IPS-18a (cell line): ENCODE measurements at regions not wholly inside any gene's neighbourhood (a gene's known extent, or its start where the extent isn't known, plus 50 kb on each side); places are given as distances from the start of the nearest gene placed in this dataset.

Source experiments
- H3K27ac ChIP-seq: one replicate; pipeline ENCODE4 v1.5.1; 2013; ENCODE audit warnings: low read length
- H3K27me3 ChIP-seq: one replicate; pipeline ENCODE4 v1.6.1; 2013; ENCODE audit warnings: mild to moderate bottlenecking, low read length; ENCODE audit not compliant: control insufficient read depth, insufficient read depth
- H3K36me3 ChIP-seq: one replicate; pipeline ENCODE4 v1.6.1; 2013; ENCODE audit warnings: low read depth, low read length; ENCODE audit not compliant: control insufficient read depth
- H3K4me1 ChIP-seq: one replicate; pipeline ENCODE4 v1.6.1; 2013; ENCODE audit warnings: low read depth, low read length; ENCODE audit not compliant: control insufficient read depth
- H3K4me3 ChIP-seq: one replicate; pipeline ENCODE4 v1.5.1; 2013; ENCODE audit warnings: low read length
- H3K9ac ChIP-seq: one replicate; pipeline ENCODE4 v1.6.1; 2013; ENCODE audit warnings: mild to moderate bottlenecking, low read length, moderate library complexity
- H3K9me3 ChIP-seq: one replicate; pipeline ENCODE4 v1.6.1; 2013; ENCODE audit warnings: low read depth, low read length; ENCODE audit not compliant: control insufficient read depth

- Histone ChIP-seq H3K9me3 (no peaks in the 10 kb centered on the region), H3K4me1 (no peaks in the 10 kb centered on the region), H3K4me3 (no peak overlapping the region), H3K27ac (no peak overlapping the region), H3K9ac (no peak overlapping the region), H3K27me3 (no peaks in the 10 kb centered on the region), H3K36me3 (no peaks in the 10 kb centered on the region)
Observed at GRCh38 chr4:125365731-125366130, 51.0 kb downstream of the FAT4 start.

GRCh38 chr4:125368146-125368545, 53.4 kb downstream of the FAT4 start:
- no peaks in the 10 kb centered on the region for H3K27me3 ChIP-seq
- H3K4me3 ChIP-seq, result no peak overlapping the region
- H3K9me3 ChIP-seq, result no peaks in the 10 kb centered on the region
- no peak overlapping the region for H3K27ac ChIP-seq
- no peak overlapping the region for H3K9ac ChIP-seq
- no peaks in the 10 kb centered on the region for H3K36me3 ChIP-seq
- H3K4me1 ChIP-seq, result no peaks in the 10 kb centered on the region

- H3K4me3 ChIP-seq, result no peak overlapping the region
- no peak overlapping the region for H3K27ac ChIP-seq
- H3K36me3 ChIP-seq, result no peaks in the 10 kb centered on the region
- no peaks in the 10 kb centered on the region for H3K27me3 ChIP-seq
- H3K4me1 ChIP-seq, result no peaks in the 10 kb centered on the region
- H3K9me3 ChIP-seq, result no peaks in the 10 kb centered on the region
- H3K9ac ChIP-seq, result no peak overlapping the region
Observed at GRCh38 chr4:125368671-125369081, 53.9 kb downstream of the FAT4 start.

DNA sequence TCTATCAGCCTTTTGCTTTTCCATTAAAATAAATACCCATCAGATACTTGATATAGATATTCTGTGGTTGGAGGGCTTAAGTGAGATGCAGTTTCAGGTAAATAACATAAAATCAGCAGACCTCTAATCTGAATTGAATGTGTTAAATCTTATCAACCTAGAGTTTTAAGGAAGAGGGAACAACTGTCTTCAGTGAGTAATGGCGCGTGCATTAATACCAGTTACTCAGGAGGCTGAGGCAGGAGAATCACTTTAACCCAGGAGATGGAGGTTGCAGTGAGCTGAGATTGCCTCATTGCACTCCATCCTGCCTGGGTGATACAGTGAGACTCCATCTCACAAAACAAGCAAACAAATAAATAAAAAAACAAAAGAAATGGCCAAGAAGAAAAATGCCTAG, 54.3 kb downstream of the FAT4 start:
- H3K4me1 ChIP-seq, result no peaks in the 10 kb centered on the region
- no peaks in the 10 kb centered on the region for H3K9me3 ChIP-seq
- no peak overlapping the region for H3K9ac ChIP-seq
- H3K27ac ChIP-seq, result no peak overlapping the region
- H3K27me3 ChIP-seq, result no peaks in the 10 kb centered on the region
- H3K4me3 ChIP-seq, result no peak overlapping the region
- H3K36me3 ChIP-seq, result no peaks in the 10 kb centered on the region

- Histone ChIP-seq H3K27me3 (no peaks in the 10 kb centered on the region), H3K9ac (no peak overlapping the region), H3K9me3 (no peaks in the 10 kb centered on the region), H3K27ac (no peak overlapping the region), H3K4me3 (no peak overlapping the region), H3K4me1 (no peaks in the 10 kb centered on the region), H3K36me3 (no peaks in the 10 kb centered on the region)
Observed at GRCh38 chr4:125370478-125370877, 55.7 kb downstream of the FAT4 start.

DNA sequence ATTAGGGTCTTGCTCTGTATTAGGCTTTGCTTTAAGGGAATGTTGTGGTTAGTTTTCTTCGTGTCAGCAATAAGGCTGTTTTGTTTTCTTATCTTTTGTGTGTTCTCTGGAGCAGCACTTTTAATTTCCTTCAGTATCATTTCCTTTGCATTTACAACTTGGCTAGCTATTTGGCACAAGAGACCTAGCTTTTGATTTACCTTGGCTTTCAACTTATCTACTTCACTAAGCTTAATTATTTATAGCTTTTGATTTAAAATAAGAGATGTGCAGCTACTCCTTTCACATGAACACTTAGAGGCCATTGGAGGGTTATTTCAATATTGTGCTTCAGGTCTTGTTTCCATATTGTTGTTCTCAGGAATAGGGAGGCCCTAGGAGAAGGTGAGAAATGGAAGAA, 68.2 kb downstream of the FAT4 start:
- H3K4me1 ChIP-seq, result no peaks in the 10 kb centered on the region
- no peak overlapping the region for H3K9ac ChIP-seq
- no peaks in the 10 kb centered on the region for H3K27me3 ChIP-seq
- H3K9me3 ChIP-seq, result no peaks in the 10 kb centered on the region
- H3K27ac ChIP-seq, result no peak overlapping the region
- H3K4me3 ChIP-seq, result no peak overlapping the region
- no peaks in the 10 kb centered on the region for H3K36me3 ChIP-seq

GRCh38 chr4:125387770-125388169, 73.0 kb downstream of the FAT4 start:
- H3K27me3 ChIP-seq, result no peaks in the 10 kb centered on the region
- H3K9ac ChIP-seq, result no peak overlapping the region
- H3K27ac ChIP-seq, result no peak overlapping the region
- no peaks in the 10 kb centered on the region for H3K36me3 ChIP-seq
- H3K9me3 ChIP-seq, result no peaks in the 10 kb centered on the region
- H3K4me3 ChIP-seq, result no peak overlapping the region
- no peaks in the 10 kb centered on the region for H3K4me1 ChIP-seq

DNA sequence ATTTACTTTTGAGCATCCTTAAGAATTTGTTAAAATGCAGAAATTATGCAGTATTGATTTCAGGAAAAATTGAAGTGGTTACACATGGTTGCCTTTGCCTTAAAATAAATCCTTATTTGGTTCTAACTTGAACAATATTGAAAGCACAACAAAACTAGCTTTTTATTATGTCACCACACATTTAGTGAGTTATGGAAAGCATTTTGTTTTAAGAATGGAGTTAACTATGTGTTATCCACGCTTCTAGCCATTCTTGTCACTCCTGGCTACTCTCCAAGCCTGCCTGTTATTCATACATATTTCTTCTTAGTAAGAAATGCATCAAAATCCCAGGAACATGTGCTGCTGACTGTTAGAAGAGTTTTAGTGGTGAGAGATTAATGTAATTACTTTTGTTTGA, 73.9 kb downstream of the FAT4 start:
- Histone ChIP-seq H3K27ac (no peak overlapping the region), H3K4me1 (no peaks in the 10 kb centered on the region), H3K36me3 (no peaks in the 10 kb centered on the region), H3K9ac (no peak overlapping the region), H3K9me3 (no peaks in the 10 kb centered on the region), H3K4me3 (no peak overlapping the region), H3K27me3 (no peaks in the 10 kb centered on the region)

GRCh38 chr4:125389713-125390112, 75.0 kb downstream of the FAT4 start:
- no peak overlapping the region for H3K4me3 ChIP-seq
- H3K36me3 ChIP-seq, result no peaks in the 10 kb centered on the region
- no peak overlapping the region for H3K9ac ChIP-seq
- H3K4me1 ChIP-seq, result no peaks in the 10 kb centered on the region
- H3K27me3 ChIP-seq, result no peaks in the 10 kb centered on the region
- H3K27ac ChIP-seq, result no peak overlapping the region
- H3K9me3 ChIP-seq, result no peaks in the 10 kb centered on the region

- Histone ChIP-seq H3K27ac (no peak overlapping the region), H3K4me1 (no peaks in the 10 kb centered on the region), H3K9me3 (no peaks in the 10 kb centered on the region)
Observed at GRCh38 chr4:125390126-125390525, 75.4 kb downstream of the FAT4 start.

DNA sequence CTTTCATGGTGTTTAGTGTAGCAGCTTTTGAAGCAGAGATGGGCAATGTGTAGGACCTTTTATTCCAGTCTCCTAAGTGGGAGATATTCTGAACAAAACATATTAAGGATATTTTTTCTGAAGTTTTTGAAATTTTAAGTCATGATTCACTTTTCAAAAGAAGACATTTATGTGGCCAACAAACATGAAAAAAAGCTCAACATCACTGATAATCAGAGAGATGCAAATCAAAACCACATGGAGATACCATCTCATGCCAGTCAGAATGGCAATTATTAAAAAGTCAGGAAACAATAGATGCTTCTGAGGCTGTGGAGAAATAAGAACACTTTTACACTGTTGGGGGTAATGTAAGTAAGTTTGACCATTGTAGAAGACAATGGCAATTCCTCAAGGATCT, 76.0 kb downstream of the FAT4 start:
- no peak overlapping the region for H3K27ac ChIP-seq
- H3K9ac ChIP-seq, result no peak overlapping the region
- no peaks in the 10 kb centered on the region for H3K4me1 ChIP-seq
- H3K36me3 ChIP-seq, result no peaks in the 10 kb centered on the region
- no peak overlapping the region for H3K4me3 ChIP-seq
- no peaks in the 10 kb centered on the region for H3K9me3 ChIP-seq
- H3K27me3 ChIP-seq, result no peaks in the 10 kb centered on the region

More at GRCh38 chr4:125390126-125390525, 75.4 kb downstream of the FAT4 start:
- no peaks in the 10 kb centered on the region for H3K27me3 ChIP-seq
- H3K36me3 ChIP-seq, result no peaks in the 10 kb centered on the region
- no peak overlapping the region for H3K9ac ChIP-seq
- no peak overlapping the region for H3K4me3 ChIP-seq

- no peak overlapping the region for H3K9ac ChIP-seq
- H3K9me3 ChIP-seq, result no peaks in the 10 kb centered on the region
- no peak overlapping the region for H3K4me3 ChIP-seq
- no peaks in the 10 kb centered on the region for H3K36me3 ChIP-seq
- H3K27ac ChIP-seq, result no peak overlapping the region
- H3K4me1 ChIP-seq, result no peaks in the 10 kb centered on the region
- H3K27me3 ChIP-seq, result no peaks in the 10 kb centered on the region
Observed at GRCh38 chr4:125392694-125393093, 77.9 kb downstream of the FAT4 start.
